GM21825 (cell line): ENCODE measurements at regions not wholly inside any gene's neighbourhood (a gene's known extent, or its start where the extent isn't known, plus 50 kb on each side); places are given as distances from the start of the nearest gene placed in this dataset.

Source experiments
- ATAC-seq: cut with Tn5 transposase; IDR thresholded peaks from one replicate; pipeline ENCODE4 v1.9.1; 2021; ENCODE audit warnings: mild to moderate bottlenecking, moderate library complexity; ENCODE audit not compliant: unreplicated experiment

GRCh38 chr3:69539134-69539533 lies 153.2 kb upstream of the FRMD4B start:
- no peak for ATAC-seq

- no peak for ATAC-seq
Observed at GRCh38 chr3:69538281-69538680, 152.4 kb upstream of the FRMD4B start.

- ATAC-seq = no peak
Observed at GRCh38 chr3:69536306-69537020, 150.6 kb upstream of the FRMD4B start.

GRCh38 chr3:69535613-69536012 lies 149.7 kb upstream of the FRMD4B start:
- no peak for ATAC-seq

GRCh38 chr3:69532547-69533224 lies 146.8 kb upstream of the FRMD4B start:
- no peak for ATAC-seq

GRCh38 chr3:69531576-69532546 lies 146.0 kb upstream of the FRMD4B start:
- ATAC-seq = no peak

- ATAC-seq = no peak
Observed at GRCh38 chr3:69530554-69530953, 144.7 kb upstream of the FRMD4B start.

GRCh38 chr3:69527498-69527897 lies 141.6 kb upstream of the FRMD4B start:
- no peak for ATAC-seq

GRCh38 chr3:69524816-69525215 lies 138.9 kb upstream of the FRMD4B start:
- no peak for ATAC-seq

GRCh38 chr3:69521286-69521685 lies 135.4 kb upstream of the FRMD4B start:
- ATAC-seq = no peak

- no peak for ATAC-seq
Observed at GRCh38 chr3:69511361-69511760, 125.5 kb upstream of the FRMD4B start.

- no peak for ATAC-seq
Observed at GRCh38 chr3:69510481-69511030, 124.7 kb upstream of the FRMD4B start.

- ATAC-seq = no peak
Observed at GRCh38 chr3:69509288-69509687, 123.4 kb upstream of the FRMD4B start.

GRCh38 chr3:69505770-69506407 lies 120.0 kb upstream of the FRMD4B start:
- no peak for ATAC-seq

- ATAC-seq = no peak
Observed at GRCh38 chr3:69504232-69504631, 118.3 kb upstream of the FRMD4B start.

- ATAC-seq = no peak
Observed at GRCh38 chr3:69500604-69501003, 114.7 kb upstream of the FRMD4B start.

- no peak for ATAC-seq
Observed at GRCh38 chr3:69499899-69500421, 114.1 kb upstream of the FRMD4B start.

GRCh38 chr3:69499422-69499821 lies 113.5 kb upstream of the FRMD4B start:
- ATAC-seq = no peak

- ATAC-seq = no peak
Observed at GRCh38 chr3:69496856-69497255, 111.0 kb upstream of the FRMD4B start.

- ATAC-seq = no peak
Observed at GRCh38 chr3:69494185-69494584, 108.3 kb upstream of the FRMD4B start.
